ENCODE measurements at regions not wholly inside any gene's neighbourhood (a gene's known extent, or its start where the extent isn't known, plus 50 kb on each side); places are given as distances from the start of the nearest gene placed in this dataset.

GRCh38 chr1:25035523-25036116 is 105.5 kb upstream of the RUNX3 start:
- no peak overlapping the region for H3K4me3 ChIP-seq (ENCODE audit: insufficient read depth, low read depth, low read length)

More at GRCh38 chr1:25035523-25036116, 105.5 kb upstream of the RUNX3 start:
- no peaks in the 10 kb centered on the region for H3K79me1 ChIP-seq (ENCODE audit: low read depth in 1 of 2, low read length in 2 of 2)
- WGBS, 2 experiments (ENCODE audit: extremely low coverage in 2 of 2, insufficient read length in 1 of 2) = 71% methylated on average over 1 of the region's 1 CpG; no CpG with 5 or more reads in 1 of the 2 experiments
- peak overlapping the region; percentile 66 for H2AK5ac ChIP-seq (ENCODE audit: low read depth, low read length)
- no peak overlapping the region for H2BK15ac ChIP-seq (ENCODE audit: low read depth, low read length)
- 0 out of 2 replicates have a peak overlapping the region, but pooled peaks have one; percentile 15 for H3K14ac ChIP-seq (replicated peaks; ENCODE audit: low read depth, low read length)
- H4K20me1 ChIP-seq (ENCODE audit: insufficient read depth, low read length) = no peaks in the 10 kb centered on the region
- ATAC-seq (ENCODE audit: low read depth) (no peak), DNase-seq (no peak)
- no TSS peak for BruUV-seq (replicated peaks)
- H4K91ac ChIP-seq (ENCODE audit: insufficient read depth, low read depth, low read length) = no peak overlapping the region
- peaks cover 10% of the 10 kb centered on the region for H3K27me3 ChIP-seq (ENCODE audit: control insufficient read depth, insufficient read depth, low read length)
- dilution Hi-C loops (cut with HindIII; ENCODE audit: low sequenced_read_pairs, unreplicated experiment) = no loop called here
- TF ChIP-seq USF2 (IDR thresholded peaks at IDR 0.05; ENCODE audit: low read depth, low read length) (no peak), CTCF (conservative IDR thresholded peaks at IDR 0.05; ENCODE audit: low read depth, low read length) (no peak), RFX5 (IDR thresholded peaks at IDR 0.05; ENCODE audit: low read depth, low read length) (no peak), CEBPB (IDR thresholded peaks at IDR 0.05; ENCODE audit: low read depth, low read length) (no peak), POLR2A (IDR thresholded peaks at IDR 0.05; ENCODE audit: low read depth, low read length) (no peak), ELK1 (IDR thresholded peaks at IDR 0.05; ENCODE audit: borderline replicate concordance, low read depth, low read length) (no peak), NFE2L2 (IDR thresholded peaks at IDR 0.05; ENCODE audit: low read depth, low read length) (no peak), CHD1 (IDR thresholded peaks at IDR 0.05; ENCODE audit: low read depth, low read length) (no peak), BHLHE40 (IDR thresholded peaks at IDR 0.05; ENCODE audit: low read depth, low read length) (no peak), FOS (IDR thresholded peaks at IDR 0.05; ENCODE audit: low read depth, low read length) (no peak), RCOR1 (IDR thresholded peaks at IDR 0.05; ENCODE audit: insufficient replicate concordance, low read length) (no peak), RAD21 (IDR thresholded peaks at IDR 0.05; ENCODE audit: low read length) (no peak)
- in situ Hi-C loops (cut with MboI; ENCODE audit: low sequenced_read_pairs) = loop anchor here (5.0 kb wide), 1 partner anchor 93 kb away; no protein-coding TSS in a partner anchor
- CTCF ChIA-PET = interaction anchor here (0.9 kb wide), 1 partner anchor 12 kb away, joined by 3 read pairs; no protein-coding TSS in a partner anchor
- no peak overlapping the region for H3K56ac ChIP-seq (ENCODE audit: extremely low read depth, insufficient read depth, low read length)
- no peaks in the 10 kb centered on the region for H3K4me1 ChIP-seq (ENCODE audit: control insufficient read depth, insufficient read depth, low read length)
- H3K27ac ChIP-seq (ENCODE audit: insufficient read depth, low read length) = no peak overlapping the region
- H4K5ac ChIP-seq (ENCODE audit: low read depth, low read length) = no peak overlapping the region
- H3K23ac ChIP-seq (ENCODE audit: low read depth, low read length) = no peak overlapping the region
- no peak overlapping the region for H3K4ac ChIP-seq (ENCODE audit: low read depth, low read length)
- intact Hi-C loops (cut with micrococcal nuclease) = loop anchor here (2.0 kb wide), 1 partner anchor 187 kb away; no protein-coding TSS in a partner anchor
- H3K4me2 ChIP-seq (ENCODE audit: low read depth, low read length) = no peak overlapping the region
- H3K18ac ChIP-seq (ENCODE audit: low read depth, low read length) = no peak overlapping the region
- no peaks in the 10 kb centered on the region for H3K9me3 ChIP-seq (ENCODE audit: control insufficient read depth, insufficient read depth, low read length)
- H2BK20ac ChIP-seq (ENCODE audit: low read depth, low read length) = no peak overlapping the region
- H3K9me1 ChIP-seq (ENCODE audit: insufficient read depth, low read length) = peaks cover 6% of the 10 kb centered on the region; the same call in 1 of the 2 replicates
- H3K9ac ChIP-seq (ENCODE audit: low read depth, low read length) = no peak overlapping the region
- H4K8ac ChIP-seq (ENCODE audit: low read depth in 2 of 2, low read length in 2 of 2) = no peak overlapping the region
- H2BK5ac ChIP-seq (ENCODE audit: low read depth, low read length, poor library complexity, severe bottlenecking) = peak overlapping the region; percentile 25
- H2AFZ ChIP-seq (replicated peaks; ENCODE audit: low read length, poor library complexity) = no peak overlapping the region
- POLR2A ChIA-PET (ENCODE audit: unreplicated experiment) = no interaction called here
- no peaks in the 10 kb centered on the region for H3K36me3 ChIP-seq (ENCODE audit: control insufficient read depth, insufficient read depth, low read length)
- no peak overlapping the region for H2BK120ac ChIP-seq (ENCODE audit: low read depth, low read length)
- no peak overlapping the region for H2AK9ac ChIP-seq (replicated peaks; ENCODE audit: low read depth, low read length, poor library complexity)

All from IMR-90 (cell line).